Thymus (tissue), 11 donors: ENCODE measurements at regions not wholly inside any gene's neighbourhood (a gene's known extent, or its start where the extent isn't known, plus 50 kb on each side); places are given as distances from the start of the nearest gene placed in this dataset.

Source experiments
- DNase-seq, 9 donors: peaks; one replicate each; pipeline ENCODE4 v3.0.0-alpha.2; 2013; ENCODE audit warnings: low spot score in 9 of 9, low read depth in 6 of 9, missing footprints in 1 of 9
- H3K27ac ChIP-seq, 2 donors: one replicate each; pipeline ENCODE4 v1.5.1; 2013; ENCODE audit warnings: control low read depth in 1 of 2, low read depth in 1 of 2, low read length in 1 of 2, mild to moderate bottlenecking in 1 of 2, moderate library complexity in 1 of 2
- H3K27me3 ChIP-seq, 2 donors: one replicate each; pipeline ENCODE4 v1.5.1; 2013; ENCODE audit warnings: low read length in 1 of 2; ENCODE audit not compliant: control insufficient read depth in 2 of 2, insufficient read depth in 1 of 2
- H3K36me3 ChIP-seq, 2 donors: one replicate each; pipeline ENCODE4 v1.5.1; 2013; ENCODE audit warnings: low read length in 1 of 2, mild to moderate bottlenecking in 1 of 2, moderate library complexity in 1 of 2; ENCODE audit not compliant: control insufficient read depth in 2 of 2, insufficient read depth in 2 of 2
- H3K4me1 ChIP-seq, 2 donors: one replicate each; pipeline ENCODE4 v1.5.1; 2013; ENCODE audit warnings: low read length in 2 of 2; ENCODE audit not compliant: control insufficient read depth in 2 of 2, insufficient read depth in 2 of 2
- H3K4me3 ChIP-seq, 2 donors: one replicate each; pipeline ENCODE4 v1.5.1; 2013; ENCODE audit warnings: low read length in 2 of 2, control low read depth in 1 of 2, mild to moderate bottlenecking in 1 of 2
- H3K9me3 ChIP-seq, 2 donors: one replicate each; pipeline ENCODE4 v1.5.1; 2013; ENCODE audit warnings: low read length in 1 of 2, mild to moderate bottlenecking in 1 of 2; ENCODE audit not compliant: control insufficient read depth in 2 of 2, insufficient read depth in 1 of 2
- WGBS: extraction: QIAGEN DNeasy Blood & Tissue Kit; methylation state at CpG from one replicate; pipeline ENCODE4 v1.1.7; 2013; 5-methylcytosine and 5-hydroxymethylcytosine counted together
- donor health status: healthy.

DNA sequence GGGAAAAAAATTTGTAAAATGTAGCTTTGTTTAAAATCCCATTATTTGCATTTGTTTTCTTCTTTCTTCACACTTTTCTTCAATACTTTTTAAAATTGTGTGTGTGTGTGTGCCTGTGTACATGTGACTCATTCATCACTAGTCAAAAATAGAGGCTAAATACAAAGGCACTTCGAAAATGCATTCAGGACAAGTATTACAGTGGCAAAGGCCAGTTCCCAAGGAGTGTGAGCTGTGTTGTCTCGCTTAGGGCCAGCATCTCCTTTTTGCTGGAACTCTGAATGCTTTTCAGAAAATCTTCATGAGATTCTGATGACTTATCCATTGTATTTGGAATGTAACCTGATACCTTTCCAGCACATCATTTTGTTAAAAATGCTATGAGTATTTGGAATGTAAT is 288.5 kb upstream of the CNR1 start:
- no peaks in the 10 kb centered on the region for H3K4me1 ChIP-seq
- no peak overlapping the region for H3K27ac ChIP-seq
- H3K4me3 ChIP-seq: no peak overlapping the region
- no peaks in the 10 kb centered on the region for H3K36me3 ChIP-seq
- no peaks in the 10 kb centered on the region for H3K9me3 ChIP-seq
- 77% methylated on average over 2 of the region's 2 CpGs for WGBS
- no peak for DNase-seq
- H3K27me3 ChIP-seq: no peaks in the 10 kb centered on the region

DNA sequence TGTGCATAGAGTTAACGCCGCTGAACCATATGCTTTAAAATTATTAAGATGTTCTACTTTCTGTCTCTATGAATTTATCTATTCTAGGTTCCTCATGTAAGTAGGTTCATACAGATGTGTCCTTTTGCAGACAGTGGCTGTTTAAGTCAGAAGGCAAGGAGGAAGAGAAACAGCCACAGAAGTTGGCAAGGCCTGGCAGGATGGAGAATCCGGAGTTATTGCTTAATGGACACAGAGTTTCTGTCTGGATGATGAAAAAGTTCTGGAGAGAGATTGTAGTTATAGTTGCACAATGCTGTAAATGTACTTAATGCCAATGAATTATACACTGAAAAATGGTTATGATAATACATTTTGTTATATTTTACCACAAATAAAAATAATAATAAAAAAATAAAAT is 283.6 kb upstream of the CNR1 start:
- 99% methylated on average over 3 of the region's 3 CpGs for WGBS
- Histone ChIP-seq H3K4me1 (no peaks in the 10 kb centered on the region), H3K36me3 (no peaks in the 10 kb centered on the region), H3K4me3 (no peak overlapping the region), H3K27ac (no peak overlapping the region), H3K9me3 (no peaks in the 10 kb centered on the region), H3K27me3 (no peaks in the 10 kb centered on the region)
- DNase-seq: no peak

DNA sequence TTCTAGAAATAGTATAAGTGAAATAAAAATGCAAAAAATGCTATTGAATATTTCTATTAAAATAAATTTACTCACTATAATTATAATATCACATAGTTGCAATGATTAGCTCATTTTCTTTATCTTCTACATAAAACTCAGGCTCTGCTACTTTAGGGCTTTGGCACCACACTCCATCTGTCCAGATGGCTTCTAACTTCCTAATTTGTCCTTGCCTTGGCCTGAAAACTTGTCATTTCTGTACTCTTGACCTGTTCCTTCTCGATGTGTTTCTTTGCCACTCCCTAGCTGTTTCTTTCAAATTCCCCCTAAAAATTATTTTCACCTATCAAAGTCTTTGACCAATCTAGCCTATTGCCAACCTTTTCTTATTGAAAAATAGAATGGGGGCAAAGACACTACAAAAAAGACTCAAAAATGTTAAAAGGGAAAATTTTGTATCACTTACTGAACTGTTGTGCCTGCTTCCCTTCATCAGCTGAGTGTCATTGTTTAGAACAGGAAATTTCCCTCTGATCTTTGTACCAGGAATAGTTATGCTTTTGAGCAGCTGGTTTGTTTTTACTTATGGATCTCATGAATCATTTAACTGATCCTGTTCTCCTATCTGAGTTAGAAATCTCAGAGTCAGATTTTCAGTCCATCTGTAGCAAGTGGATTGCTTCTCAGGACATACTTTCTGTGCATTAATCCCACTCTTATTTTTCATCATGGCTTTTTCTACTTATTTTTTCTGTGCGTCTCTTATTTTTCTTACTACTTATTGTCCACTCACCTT is 279.2 kb upstream of the CNR1 start:
- Histone ChIP-seq H3K9me3 (no peaks in the 10 kb centered on the region), H3K27me3 (no peaks in the 10 kb centered on the region), H3K27ac (no peak overlapping the region), H3K4me1 (no peaks in the 10 kb centered on the region), H3K36me3 (no peaks in the 10 kb centered on the region), H3K4me3 (no peak overlapping the region)
- 76% methylated on average over 2 of the region's 2 CpGs for WGBS
- no peak for DNase-seq

DNA sequence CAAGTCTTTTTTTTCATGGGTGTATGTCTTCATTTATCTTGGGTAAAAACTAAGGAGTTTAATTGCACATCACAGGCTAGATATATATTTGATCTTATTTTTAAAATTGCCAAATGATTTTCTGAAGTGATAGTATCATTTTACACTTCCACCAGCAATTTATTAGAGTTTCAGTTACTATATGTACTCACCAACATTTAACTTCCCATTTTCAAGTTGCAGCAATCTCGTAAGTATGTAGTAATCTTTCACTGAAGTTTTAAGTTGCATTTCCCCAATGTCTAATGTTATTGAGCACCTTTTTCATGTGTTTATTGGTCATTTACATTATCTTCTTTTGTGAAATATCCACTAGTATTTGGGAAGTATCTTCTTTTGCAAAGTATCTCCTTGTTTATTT is 277.4 kb upstream of the CNR1 start:
- no peak overlapping the region for H3K4me3 ChIP-seq
- H3K27ac ChIP-seq: no peak overlapping the region
- no peak for DNase-seq
- H3K36me3 ChIP-seq: no peaks in the 10 kb centered on the region
- no peaks in the 10 kb centered on the region for H3K27me3 ChIP-seq
- no peaks in the 10 kb centered on the region for H3K9me3 ChIP-seq
- no peaks in the 10 kb centered on the region for H3K4me1 ChIP-seq
- WGBS: 95% methylated on average over 1 of the region's 1 CpG

DNA sequence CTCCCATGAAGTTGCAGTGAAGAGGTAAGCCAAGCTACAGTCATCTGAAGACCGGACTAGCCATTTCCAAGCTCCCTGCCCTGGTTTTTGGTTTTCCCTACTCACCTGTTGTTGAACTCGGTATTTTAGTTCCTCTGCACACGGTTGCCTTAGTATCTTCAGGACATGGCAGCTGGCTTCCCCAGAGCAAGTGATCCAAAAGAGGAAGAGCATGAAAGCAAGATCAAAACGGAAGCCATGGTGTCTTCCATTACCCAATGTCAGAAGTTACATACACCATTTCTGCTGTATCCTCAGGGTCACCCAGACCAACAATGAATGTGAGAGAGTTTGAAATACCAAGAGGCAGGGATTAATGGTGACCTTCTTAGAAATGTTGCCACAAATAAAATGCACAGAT is 276.6 kb upstream of the CNR1 start:
- Histone ChIP-seq H3K4me3 (no peak overlapping the region), H3K27ac (no peak overlapping the region), H3K4me1 (no peaks in the 10 kb centered on the region), H3K27me3 (no peaks in the 10 kb centered on the region), H3K9me3 (no peaks in the 10 kb centered on the region), H3K36me3 (no peaks in the 10 kb centered on the region)
- 92% methylated on average over 4 of the region's 4 CpGs for WGBS
- DNase-seq: no peak

DNA sequence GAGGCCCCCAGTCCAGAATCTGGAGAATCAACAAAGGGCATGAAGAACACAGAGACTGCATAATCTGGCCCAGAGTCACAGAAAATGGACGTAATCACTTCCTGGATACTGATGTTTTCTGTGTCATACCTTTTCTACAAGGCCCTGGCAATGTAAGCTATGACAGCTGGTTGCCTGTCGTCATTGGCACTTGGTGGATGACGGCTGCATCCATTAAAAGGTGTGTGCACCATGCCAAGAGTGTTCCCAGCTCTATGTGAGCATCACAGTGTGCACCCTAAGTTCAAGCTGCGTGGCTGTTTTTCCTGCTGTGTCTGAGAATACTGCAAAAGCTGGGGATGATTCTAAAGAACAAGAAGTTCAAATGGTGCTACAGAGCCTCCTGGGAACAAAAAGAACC is 275.2 kb upstream of the CNR1 start:
- no peak overlapping the region for H3K4me3 ChIP-seq
- H3K36me3 ChIP-seq: no peaks in the 10 kb centered on the region
- no peaks in the 10 kb centered on the region for H3K27me3 ChIP-seq
- H3K27ac ChIP-seq: no peak overlapping the region
- no peaks in the 10 kb centered on the region for H3K4me1 ChIP-seq
- WGBS: 95% methylated on average over 4 of the region's 4 CpGs
- no peaks in the 10 kb centered on the region for H3K9me3 ChIP-seq
- DNase-seq: no peak

DNA sequence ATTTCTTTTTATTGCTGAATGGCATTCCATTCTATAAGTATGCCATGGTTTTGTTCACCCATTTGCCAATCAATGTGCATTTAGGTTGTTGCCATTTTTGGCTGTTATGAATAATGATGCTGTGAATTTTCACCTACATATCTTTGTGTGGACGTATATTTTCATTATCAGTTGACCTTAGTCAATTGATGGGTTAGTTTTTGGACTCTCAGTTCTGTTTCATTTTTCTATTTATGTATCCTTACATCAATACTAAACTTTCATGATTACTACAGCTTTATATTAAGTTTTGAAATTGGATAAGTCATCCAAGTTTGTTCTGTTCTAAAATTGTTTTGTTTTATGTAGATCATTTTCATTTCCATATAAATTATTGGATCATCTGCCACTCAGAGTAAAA is 261.9 kb upstream of the CNR1 start:
- no peak for DNase-seq
- Histone ChIP-seq H3K4me1 (no peaks in the 10 kb centered on the region), H3K4me3 (no peak overlapping the region), H3K27ac (no peak overlapping the region), H3K27me3 (no peaks in the 10 kb centered on the region), H3K9me3 (no peaks in the 10 kb centered on the region), H3K36me3 (no peaks in the 10 kb centered on the region)
- WGBS: 87% methylated on average over 1 of the region's 1 CpG

DNA sequence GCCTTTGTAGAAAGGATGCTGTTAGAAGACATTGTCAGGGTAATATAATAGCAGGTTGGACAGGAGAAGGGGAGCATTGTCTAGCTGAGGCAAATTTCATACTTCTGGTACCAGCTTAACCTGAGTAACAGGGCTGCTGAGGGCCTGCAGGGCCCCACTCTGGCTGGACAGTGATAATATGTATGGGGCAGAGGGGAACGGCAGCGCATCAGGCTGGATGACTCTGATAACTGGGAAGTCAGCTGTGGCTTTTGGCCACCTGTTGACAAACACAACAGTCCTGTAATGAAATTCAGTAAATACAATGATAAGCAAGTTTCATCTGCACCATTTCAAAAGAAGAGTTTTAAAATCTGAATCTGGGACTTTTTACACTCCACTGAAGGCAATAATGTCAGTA is 259.9 kb upstream of the CNR1 start:
- WGBS: 97% methylated on average over 2 of the region's 2 CpGs
- H3K4me3 ChIP-seq: no peak overlapping the region
- H3K27ac ChIP-seq: no peak overlapping the region
- no peaks in the 10 kb centered on the region for H3K4me1 ChIP-seq
- no peak for DNase-seq
- no peaks in the 10 kb centered on the region for H3K9me3 ChIP-seq
- no peaks in the 10 kb centered on the region for H3K27me3 ChIP-seq
- no peaks in the 10 kb centered on the region for H3K36me3 ChIP-seq

DNA sequence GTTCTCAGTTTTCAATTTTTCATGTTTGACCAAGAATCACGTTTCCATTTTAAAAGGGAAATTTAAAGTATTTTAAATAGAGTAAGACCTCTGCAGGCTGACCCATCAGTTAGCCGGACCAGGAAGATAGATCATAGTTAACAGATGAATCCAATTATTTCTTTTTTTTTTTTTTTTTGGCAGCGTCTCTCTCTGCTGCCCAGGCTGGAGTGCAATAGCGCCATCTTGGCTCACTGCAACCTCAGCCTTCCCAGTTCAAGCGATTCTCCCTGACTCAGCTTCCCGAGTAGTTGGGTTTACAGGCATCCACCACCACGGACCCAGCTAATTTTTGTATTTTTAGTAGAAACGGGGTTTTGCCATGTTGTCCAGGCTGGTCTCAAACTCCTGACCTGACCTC is 256.7 kb upstream of the CNR1 start:
- H3K36me3 ChIP-seq: no peaks in the 10 kb centered on the region
- WGBS: 95% methylated on average over 8 of the region's 8 CpGs
- no peak for DNase-seq
- H3K4me1 ChIP-seq: no peaks in the 10 kb centered on the region
- H3K4me3 ChIP-seq: no peak overlapping the region
- peaks cover 0 to 4% of the 10 kb centered on the region in 2 donors for H3K9me3 ChIP-seq
- H3K27ac ChIP-seq: no peak overlapping the region
- no peaks in the 10 kb centered on the region for H3K27me3 ChIP-seq
